Bronchial epithelial cell (primary cell): ENCODE measurements at regions not wholly inside any gene's neighbourhood (a gene's known extent, or its start where the extent isn't known, plus 50 kb on each side); places are given as distances from the start of the nearest gene placed in this dataset.

Experiments
- DNase-seq: peaks from one replicate; pipeline ENCODE4 v3.0.0-alpha.2; 2010; ENCODE audit warnings: low read depth
- FAIRE-seq: peaks from 2 replicates; lab custom pipeline; 2011; peaks lifted over from hg19 to GRCh38; lab: Jason Lieb, UNC
- H3K27me3 ChIP-seq: 2 replicates; pipeline ENCODE4 v1.5.1; 2011; ENCODE audit warnings: low read length; ENCODE audit not compliant: control insufficient read depth, insufficient read depth
- H3K36me3 ChIP-seq: 2 replicates; pipeline ENCODE4 v1.5.1; 2011; ENCODE audit warnings: low read length; ENCODE audit not compliant: control insufficient read depth, insufficient read depth
- H3K4me3 ChIP-seq: 2 replicates; pipeline ENCODE4 v1.5.1; 2011; ENCODE audit warnings: mild to moderate bottlenecking, low read depth, low read length, control low read depth
- CTCF ChIP-seq: IDR thresholded peaks from 2 replicates; pipeline ENCODE4 v1.5.1; 2011; ENCODE audit warnings: mild to moderate bottlenecking, moderate library complexity, low read length, control low read depth, inconsistent platforms; ENCODE audit not compliant: insufficient read depth, severe bottlenecking

GRCh38 chr13:90232291-90232690 is 1115.2 kb upstream of the MIR17HG start:
- no peaks in the 10 kb centered on the region for H3K27me3 ChIP-seq
- H3K36me3 ChIP-seq = no peaks in the 10 kb centered on the region
- FAIRE-seq = no peak
- TF ChIP-seq CTCF = no peak
- no peak for DNase-seq
- H3K4me3 ChIP-seq = no peak overlapping the region

GRCh38 chr13:90233933-90234672 is 1113.4 kb upstream of the MIR17HG start:
- FAIRE-seq = no peak

GRCh38 chr13:90237852-90238251 is 1109.6 kb upstream of the MIR17HG start:
- no peak overlapping the region for H3K4me3 ChIP-seq
- no peak for TF ChIP-seq CTCF
- no peaks in the 10 kb centered on the region for H3K27me3 ChIP-seq
- no peak for FAIRE-seq
- no peak for DNase-seq
- no peaks in the 10 kb centered on the region for H3K36me3 ChIP-seq

More at GRCh38 chr13:90233933-90234672, 1113.4 kb upstream of the MIR17HG start:
- DNase-seq = no peak
- TF ChIP-seq CTCF = no peak
- Histone ChIP-seq H3K27me3 (no peaks in the 10 kb centered on the region), H3K4me3 (no peak overlapping the region), H3K36me3 (no peaks in the 10 kb centered on the region)

GRCh38 chr13:90238413-90238812 is 1109.1 kb upstream of the MIR17HG start:
- Histone ChIP-seq H3K4me3 (no peak overlapping the region), H3K27me3 (no peaks in the 10 kb centered on the region), H3K36me3 (no peaks in the 10 kb centered on the region)
- TF ChIP-seq CTCF = no peak
- peak; percentile 3 for DNase-seq
- no peak for FAIRE-seq

- H3K36me3 ChIP-seq = no peaks in the 10 kb centered on the region
- H3K4me3 ChIP-seq = no peak overlapping the region
- no peak for TF ChIP-seq CTCF
- DNase-seq = no peak
- no peak for FAIRE-seq
- no peaks in the 10 kb centered on the region for H3K27me3 ChIP-seq
Measured at GRCh38 chr13:90239130-90239529, 1108.4 kb upstream of the MIR17HG start.

GRCh38 chr13:90246005-90246404 is 1101.5 kb upstream of the MIR17HG start:
- H3K4me3 ChIP-seq = no peak overlapping the region
- FAIRE-seq (no peak), DNase-seq (no peak)
- no peaks in the 10 kb centered on the region for H3K36me3 ChIP-seq
- TF ChIP-seq CTCF = no peak
- no peaks in the 10 kb centered on the region for H3K27me3 ChIP-seq
